Right lobe of liver (tissue), 4 donors: ENCODE measurements at regions not wholly inside any gene's neighbourhood (a gene's known extent, or its start where the extent isn't known, plus 50 kb on each side); places are given as distances from the start of the nearest gene placed in this dataset.

ENCODE experiments used
- CTCF ChIP-seq, 4 donors: fragments of 200-600 bp in 3 of 4; fragments of 450-650 bp in 1 of 4; IDR thresholded peaks; one replicate each; pipeline versions ENCODE4 v1.5.1 to v1.8.0; 2016 to 2022; ENCODE audit warnings: antibody characterized with exemption in 4 of 4, mild to moderate bottlenecking in 2 of 4
- POLR2A ChIP-seq: fragments of 450-650 bp; IDR thresholded peaks from one replicate; pipeline ENCODE4 v1.6.1; 2017; ENCODE audit warnings: antibody characterized with exemption, mild to moderate bottlenecking
- donor health status: DM: no; HTN: no; CAD: no.
- donor health status: DM: no; HTN: no; CAD: no.
- donor health status: DM: no; HTN: yes; CAD: no.

- TF ChIP-seq CTCF (IDR thresholded peaks at IDR 0.05) (no peak), POLR2A (no peak)
These were observed 382.9 kb downstream of the TMEM161B start for GRCh38 chr5:87885758-87886157.
